Lower leg skin (tissue), 4 donors: ENCODE measurements at regions not wholly inside any gene's neighbourhood (a gene's known extent, or its start where the extent isn't known, plus 50 kb on each side); places are given as distances from the start of the nearest gene placed in this dataset.
A peak's percentile ranks its signal among the peaks of the same experiment; 100 is the strongest.
"Not testable (repeated sequence)": the region's sequence is repeated elsewhere in the genome, so short reads cannot be mapped to it uniquely, and the experiment has no call there.

ENCODE experiments used
- DNase-seq, 2 donors: peaks; one replicate each; pipeline ENCODE4 v3.0.0-alpha.2; 2019; ENCODE audit warnings: low spot score in 2 of 2
- H3K4me3 ChIP-seq: fragments of 200-600 bp; sonication (generic); 2 replicates; pipeline ENCODE4 v1.5.1; 2017; ENCODE audit warnings: mild to moderate bottlenecking, low read depth; ENCODE audit not compliant: poor library complexity, severe bottlenecking
- CTCF ChIP-seq, 3 donors: fragments of 450-650 bp; IDR thresholded peaks; one replicate each; pipeline ENCODE4 v1.5.1; 2016; ENCODE audit warnings: antibody characterized with exemption in 3 of 3, mild to moderate bottlenecking in 3 of 3, moderate library complexity in 2 of 3
- POLR2A ChIP-seq, 2 donors: fragments of 450-650 bp; IDR thresholded peaks; one replicate each; pipeline ENCODE4 v1.6.1; 2016 to 2017; ENCODE audit warnings: antibody characterized with exemption in 2 of 2, mild to moderate bottlenecking in 1 of 2, moderate library complexity in 1 of 2
- WGBS, 2 donors: methylation state at CpG; one replicate each; pipeline ENCODE4 v1.1.5; 2018; 5-methylcytosine and 5-hydroxymethylcytosine counted together
- intact Hi-C: fragments of 100-400 bp; cut with DNase I; formaldehyde crosslinking; loops from one replicate; pipeline ENCODE4 v1.15.0; 2023; ENCODE audit warnings: low total_unique reads

GRCh38 chr7:82572195-82572880 lies 128.8 kb upstream of the CACNA2D1 start:
- 1 to 2% methylated on average over 9 of the region's 9 CpGs for WGBS, 2 donors
- DNase-seq: peak; percentile 87 to 96
- intact Hi-C loops: loop anchor here (10.0 kb wide), 1 partner anchor 528 kb away; no protein-coding TSS in a partner anchor
- TF ChIP-seq CTCF (IDR thresholded peaks at IDR 0.05) (peak in 1 of 3 donors; percentile 16), POLR2A (IDR thresholded peaks at IDR 0.05) (no peak)
- no peak overlapping the region for H3K4me3 ChIP-seq

- DNase-seq, H3K4me3 ChIP-seq: not testable (repeated sequence)
- intact Hi-C loops: loop anchor here (10.0 kb wide), 1 partner anchor 526 kb away; no protein-coding TSS in a partner anchor
- 90% methylated on average over 4 of the region's 4 CpGs for WGBS, 2 donors
These were observed 127.5 kb upstream of the CACNA2D1 start for GRCh38 chr7:82571047-82571446.

- intact Hi-C loops: no loop called here
- WGBS, 2 donors: 42 to 48% methylated on average over 2 of the region's 2 CpGs
- no peak overlapping the region for H3K4me3 ChIP-seq
- DNase-seq: no peak
- TF ChIP-seq POLR2A (IDR thresholded peaks at IDR 0.05) (no peak), CTCF (IDR thresholded peaks at IDR 0.05) (no peak)
These were observed 124.3 kb upstream of the CACNA2D1 start for GRCh38 chr7:82567841-82568240.

GRCh38 chr7:82567356-82567755 lies 123.8 kb upstream of the CACNA2D1 start:
- H3K4me3 ChIP-seq: no peak overlapping the region
- intact Hi-C loops: no loop called here
- no peak for DNase-seq
- WGBS, 2 donors: 60 to 62% methylated on average over 2 of the region's 2 CpGs
- TF ChIP-seq CTCF (IDR thresholded peaks at IDR 0.05) (no peak), POLR2A (IDR thresholded peaks at IDR 0.05) (no peak)

- TF ChIP-seq CTCF (IDR thresholded peaks at IDR 0.05) (no peak), POLR2A (IDR thresholded peaks at IDR 0.05) (no peak)
- H3K4me3 ChIP-seq: no peak overlapping the region
- WGBS, 2 donors: 21 to 31% methylated on average over 1 of the region's 1 CpG
- intact Hi-C loops: no loop called here
- DNase-seq: no peak
These were observed 123.2 kb upstream of the CACNA2D1 start for GRCh38 chr7:82566752-82567151.

GRCh38 chr7:82562716-82563404 lies 119.3 kb upstream of the CACNA2D1 start:
- DNase-seq: no peak
- H3K4me3 ChIP-seq: no peak overlapping the region
- TF ChIP-seq POLR2A (IDR thresholded peaks at IDR 0.05) (no peak), CTCF (IDR thresholded peaks at IDR 0.05) (no peak)
- 85 to 90% methylated on average over 2 of the region's 2 CpGs for WGBS, 2 donors
- intact Hi-C loops: no loop called here
